GM23338 (cell line): ENCODE measurements at regions not wholly inside any gene's neighbourhood (a gene's known extent, or its start where the extent isn't known, plus 50 kb on each side); places are given as distances from the start of the nearest gene placed in this dataset.

Experiments
- CREB1 ChIP-seq: fragments of 250-450 bp; sonication (Bioruptor Pico); IDR thresholded peaks from 2 replicates; pipeline ENCODE4 v1.5.0; 2020; ENCODE audit warnings: low read depth, mild to moderate bottlenecking, moderate library complexity
- CTCF ChIP-seq, 2 experiments: fragments of 200-600 bp in 1 of 2; sonication (generic) in 1 of 2; conservative IDR thresholded peaks; 2 replicates each; pipeline versions ENCODE4 v1.5.1 to v1.6.1; 2016 to 2017; ENCODE audit warnings: antibody characterized with exemption in 2 of 2, low read depth in 2 of 2, mild to moderate bottlenecking in 2 of 2, moderate library complexity in 1 of 2
- ETS1 ChIP-seq: IDR thresholded peaks from 2 replicates; pipeline ENCODE4 v1.6.1; 2016; ENCODE audit warnings: antibody characterized with exemption
- EZH2 ChIP-seq: fragments of 200-600 bp; sonication (generic); IDR thresholded peaks from one replicate; pipeline ENCODE4 v1.8.0; 2017; ENCODE audit warnings: antibody characterized with exemption, mild to moderate bottlenecking, low read depth; ENCODE audit not compliant: unreplicated experiment
- EZH2phosphoT487 ChIP-seq: fragments of 200-600 bp; sonication (generic); IDR thresholded peaks from one replicate; pipeline ENCODE4 v1.8.1; 2018; ENCODE audit warnings: antibody characterized with exemption; ENCODE audit not compliant: unreplicated experiment
- JUNB ChIP-seq: IDR thresholded peaks from one replicate; pipeline ENCODE4 v1.6.1; 2016; ENCODE audit warnings: antibody characterized with exemption; ENCODE audit not compliant: unreplicated experiment
- NANOG ChIP-seq: IDR thresholded peaks from 2 replicates; pipeline ENCODE4 v1.6.1; 2016; ENCODE audit warnings: antibody characterized with exemption, borderline replicate concordance
- POLR2AphosphoS5 ChIP-seq: IDR thresholded peaks from 2 replicates; pipeline ENCODE4 v1.6.1; 2016; ENCODE audit warnings: antibody characterized with exemption, low read depth
- REST ChIP-seq: IDR thresholded peaks from one replicate; pipeline ENCODE4 v1.6.1; 2018; ENCODE audit warnings: antibody characterized with exemption; ENCODE audit not compliant: unreplicated experiment
- STAT1 ChIP-seq: IDR thresholded peaks from one replicate; pipeline ENCODE4 v1.6.1; 2016; ENCODE audit warnings: antibody characterized with exemption; ENCODE audit not compliant: unreplicated experiment
- ZNF114 ChIP-seq: fragments of 250-450 bp; sonication (Bioruptor Pico); IDR thresholded peaks from 2 replicates; pipeline ENCODE4 v1.5.0; 2020; ENCODE audit warnings: mild to moderate bottlenecking, moderate library complexity
- ZNF331 ChIP-seq: fragments of 250-450 bp; sonication (Bioruptor Pico); IDR thresholded peaks from 2 replicates; pipeline ENCODE4 v1.5.0; 2020; ENCODE audit warnings: low read depth, mild to moderate bottlenecking, moderate library complexity
- ZNF462 ChIP-seq: fragments of 250-450 bp; sonication (Bioruptor Pico); IDR thresholded peaks from 2 replicates; pipeline ENCODE4 v1.5.0; 2020; ENCODE audit warnings: mild to moderate bottlenecking, moderate library complexity

GRCh38 chr10:128695931-128696330, 569.7 kb upstream of the MKI67 start:
- TF ChIP-seq CTCF (conservative IDR thresholded peaks at IDR 0.05; ENCODE audit: low read depth in 2 of 2) = no peak
- TF ChIP-seq JUNB = no peak
- TF ChIP-seq POLR2AphosphoS5 = no peak
- TF ChIP-seq EZH2 = no peak
- TF ChIP-seq REST = no peak
- TF ChIP-seq CREB1 (CRISPR knock-in tag) = no peak
- TF ChIP-seq NANOG = no peak
- TF ChIP-seq EZH2phosphoT487 = no peak
- no peak for TF ChIP-seq STAT1
- no peak for TF ChIP-seq ZNF114 (CRISPR knock-in tag)
- no peak for TF ChIP-seq ETS1
- TF ChIP-seq ZNF331 = no peak
- no peak for TF ChIP-seq ZNF462
